ENCODE measurements at regions not wholly inside any gene's neighbourhood (a gene's known extent, or its start where the extent isn't known, plus 50 kb on each side); places are given as distances from the start of the nearest gene placed in this dataset.
"Not testable (repeated sequence)": the region's sequence is repeated elsewhere in the genome, so short reads cannot be mapped to it uniquely, and the experiment has no call there.

DNA sequence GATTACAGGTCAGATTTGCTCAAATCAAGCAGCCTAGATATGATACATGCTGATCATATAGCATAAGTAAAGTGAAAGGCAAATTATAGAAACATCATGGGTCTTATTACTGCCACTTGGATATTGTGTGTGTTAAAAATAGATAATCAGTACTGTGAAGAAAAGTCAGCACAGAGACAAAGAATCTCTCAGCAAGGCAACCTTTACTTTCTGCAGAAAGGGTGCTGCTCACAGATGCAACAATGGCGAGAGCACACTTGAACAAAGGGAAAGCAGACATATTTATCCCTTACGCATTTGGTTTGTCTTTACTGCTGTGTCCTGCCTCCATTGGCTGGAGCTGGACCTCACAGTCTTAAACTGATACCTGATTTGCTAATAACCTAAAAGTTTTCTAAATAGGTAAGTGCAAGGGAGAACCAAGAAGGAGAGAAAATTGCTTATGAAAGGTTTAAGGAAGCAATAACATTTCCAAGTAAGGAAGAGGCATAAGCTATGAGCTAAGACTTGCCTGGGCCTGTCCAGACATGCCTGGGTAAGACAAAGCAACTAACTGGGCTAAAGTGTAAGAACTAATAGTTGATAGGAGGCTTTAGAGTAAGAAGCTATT is 1310.8 kb upstream of the LRRTM3 start:
- DNase-seq (ENCODE audit: low read depth in 2 of 2): no peak

DNA sequence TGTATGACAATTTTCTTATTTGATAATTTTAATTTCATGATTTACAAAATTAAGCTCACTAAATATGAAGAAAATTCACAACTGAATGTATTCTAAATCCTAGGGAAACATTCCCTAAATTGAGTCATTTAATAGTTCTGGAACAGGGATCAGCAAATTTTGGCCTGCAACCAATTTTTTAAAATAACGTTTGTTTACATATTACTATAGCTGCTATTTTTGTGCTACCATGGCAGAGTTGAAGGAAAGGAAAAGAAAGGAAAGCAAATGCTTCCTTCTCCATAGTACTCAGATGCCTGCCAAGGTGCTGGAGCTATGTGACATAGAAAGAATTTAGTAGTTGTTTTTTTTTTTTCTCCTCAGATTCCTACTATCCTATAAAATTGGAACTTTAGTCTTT is 1307.7 kb upstream of the LRRTM3 start:
- DNase-seq (ENCODE audit: low read depth in 2 of 2): no peak

DNA sequence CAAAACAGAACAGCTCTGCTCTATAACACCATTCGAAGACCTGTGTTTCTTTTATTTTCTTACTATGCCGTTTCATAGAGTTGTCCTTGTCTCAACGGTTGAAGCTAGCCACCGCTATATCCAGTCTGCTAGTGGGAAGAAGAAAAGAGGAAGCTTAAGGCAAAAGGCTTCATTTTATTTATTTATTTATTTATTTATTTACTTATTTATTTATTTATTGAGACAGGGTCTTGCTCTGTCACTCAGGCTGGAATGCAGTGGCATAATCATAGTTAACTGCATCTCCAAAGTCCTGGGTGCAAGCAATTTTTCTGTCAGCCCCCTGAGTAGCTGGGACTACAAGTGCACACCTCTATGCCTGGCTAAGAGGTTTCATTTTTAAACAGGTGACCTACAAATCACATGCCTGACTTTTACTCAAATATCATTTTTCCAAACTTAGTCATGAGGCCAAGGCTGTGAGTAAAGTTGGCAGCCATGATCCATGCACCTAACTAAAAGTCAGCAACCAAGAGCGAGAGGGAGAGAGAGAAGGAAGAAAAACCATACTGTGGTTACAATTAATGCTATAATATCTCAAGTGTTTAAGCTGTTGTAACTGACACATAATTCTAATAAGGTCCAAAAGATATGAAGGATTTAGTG is 1305.3 kb upstream of the LRRTM3 start:
- DNase-seq (ENCODE audit: low read depth in 2 of 2): no peak

DNA sequence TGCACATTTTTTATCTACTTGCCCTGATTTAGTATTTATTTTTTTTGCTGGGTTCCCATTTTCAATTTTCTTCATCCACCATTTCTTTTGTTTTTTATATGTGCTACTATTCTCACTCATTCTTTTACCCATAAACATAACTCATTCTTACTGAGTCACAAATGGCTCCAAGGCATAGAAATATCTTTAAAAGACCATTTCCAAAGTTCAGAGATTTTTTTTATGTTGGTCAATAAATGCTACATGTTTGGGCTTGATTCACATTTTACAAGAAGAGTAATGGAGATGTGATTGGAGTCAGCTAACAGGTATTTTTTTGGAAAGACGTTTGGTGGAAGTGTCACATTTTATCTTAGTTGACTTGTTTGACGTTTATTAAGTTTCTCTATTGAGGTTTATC is 1303.2 kb upstream of the LRRTM3 start:
- DNase-seq (ENCODE audit: low read depth in 2 of 2): no peak

DNA sequence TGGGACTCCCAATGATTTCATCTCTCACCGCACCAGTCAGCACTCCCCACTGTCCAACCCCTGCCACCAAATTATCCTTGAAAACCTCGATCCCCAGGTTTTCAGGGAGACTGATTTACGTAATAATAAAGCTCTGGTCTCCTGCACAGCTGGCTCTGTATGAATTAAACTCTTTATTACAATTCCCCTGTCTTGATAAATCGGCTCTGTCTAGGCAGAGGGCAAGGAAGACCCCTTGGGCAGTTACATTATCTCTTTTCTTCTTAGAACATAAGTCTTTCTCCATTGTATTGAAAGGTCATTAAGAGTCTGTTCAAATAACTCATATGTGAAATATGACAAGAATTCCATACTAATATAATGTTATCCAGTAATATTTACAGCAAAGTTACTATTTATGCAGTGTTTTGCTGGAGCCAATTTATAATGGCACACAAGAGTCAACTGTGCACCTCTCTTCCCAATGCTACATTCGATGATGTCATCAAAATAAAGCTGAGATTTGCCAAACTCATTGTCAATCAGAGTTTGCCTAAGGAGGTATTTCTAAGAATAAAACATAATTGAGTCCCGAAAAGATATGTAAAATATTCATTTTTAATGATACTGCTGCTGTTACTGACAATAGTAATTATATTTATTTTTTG is 1297.2 kb upstream of the LRRTM3 start:
- DNase-seq (ENCODE audit: low read depth in 2 of 2): no peak

DNA sequence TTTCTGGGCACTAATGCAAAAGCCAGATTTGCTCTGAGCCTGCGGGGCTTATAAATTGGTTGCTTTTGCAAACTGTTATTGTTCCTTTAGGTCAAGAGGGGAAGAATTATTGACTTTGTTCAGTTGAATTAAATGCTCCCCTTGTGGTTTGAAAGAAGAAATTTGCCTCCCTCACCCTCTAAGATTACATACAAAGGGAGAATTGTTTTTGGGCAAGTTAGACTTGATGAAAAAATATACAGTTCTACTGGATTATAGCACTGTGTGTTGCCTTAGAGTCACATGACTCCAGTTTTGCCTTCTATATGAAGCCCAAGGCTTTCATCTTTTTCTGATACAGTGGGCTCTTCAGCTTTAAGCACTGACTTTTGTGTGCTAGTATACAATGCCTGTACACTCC is 1265.8 kb upstream of the LRRTM3 start:
- no peak for DNase-seq (ENCODE audit: low read depth in 2 of 2)

DNA sequence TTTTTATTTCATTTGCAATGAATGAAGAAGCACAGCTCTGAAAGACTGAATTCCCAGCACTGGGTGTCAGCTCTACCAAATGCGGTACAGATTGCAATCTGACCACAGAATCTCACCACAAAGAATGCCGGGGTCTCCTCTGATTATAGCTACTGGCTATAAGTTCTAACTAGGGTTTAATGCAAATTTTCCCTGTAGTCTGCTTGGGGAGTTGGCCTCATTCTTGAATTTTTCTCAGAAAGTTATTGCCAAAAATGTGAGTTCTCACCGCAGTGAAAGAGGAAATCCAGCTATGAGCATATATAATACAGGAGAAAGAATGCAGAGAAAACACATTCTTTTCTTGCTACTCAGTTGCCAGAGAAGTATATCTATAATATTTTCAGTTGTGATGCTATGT is 1255.7 kb upstream of the LRRTM3 start:
- peak; percentile 95 to 97 for DNase-seq (ENCODE audit: low read depth in 2 of 2)

DNA sequence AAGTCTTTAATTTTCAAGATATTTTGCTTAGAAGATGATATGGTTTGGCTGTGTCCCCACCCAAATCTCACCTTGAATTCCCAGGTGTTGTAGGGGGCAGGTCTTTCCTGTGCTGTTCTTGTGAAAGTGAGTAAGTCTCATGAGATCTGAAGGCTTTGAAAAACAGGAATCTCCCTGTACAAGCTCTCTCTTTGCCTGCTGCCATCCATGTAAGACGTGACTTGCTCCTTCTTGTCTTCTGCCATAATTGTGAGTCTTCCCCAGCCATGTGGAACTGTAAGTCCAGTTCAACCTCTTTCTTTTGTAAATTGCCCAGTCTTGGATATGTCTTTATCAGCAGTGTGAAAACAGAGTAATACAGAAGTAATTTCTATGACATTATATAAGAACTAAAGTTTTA is 1255.2 kb upstream of the LRRTM3 start:
- DNase-seq (ENCODE audit: low read depth in 2 of 2): not testable (repeated sequence)

DNA sequence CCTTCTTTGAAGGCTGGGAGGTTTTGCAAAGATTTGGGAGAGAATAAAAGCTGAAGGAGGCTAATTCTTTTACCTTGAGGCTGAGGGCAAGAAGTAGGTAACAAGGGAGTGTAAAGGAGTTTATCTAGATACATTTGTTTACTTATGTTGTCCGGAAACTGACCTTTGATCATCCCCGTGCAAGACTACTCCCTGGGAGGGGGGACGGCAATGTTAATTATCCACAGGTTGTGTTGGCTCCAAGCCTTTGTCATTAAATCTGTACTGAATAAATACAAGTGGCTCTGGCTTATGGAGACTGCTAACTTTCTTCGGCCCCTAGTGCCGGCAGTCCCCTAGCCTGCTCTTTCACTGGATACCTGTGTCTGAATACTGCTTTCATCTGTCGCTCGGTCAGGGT is 1250.6 kb upstream of the LRRTM3 start:
- DNase-seq (ENCODE audit: low read depth in 2 of 2): no peak

DNA sequence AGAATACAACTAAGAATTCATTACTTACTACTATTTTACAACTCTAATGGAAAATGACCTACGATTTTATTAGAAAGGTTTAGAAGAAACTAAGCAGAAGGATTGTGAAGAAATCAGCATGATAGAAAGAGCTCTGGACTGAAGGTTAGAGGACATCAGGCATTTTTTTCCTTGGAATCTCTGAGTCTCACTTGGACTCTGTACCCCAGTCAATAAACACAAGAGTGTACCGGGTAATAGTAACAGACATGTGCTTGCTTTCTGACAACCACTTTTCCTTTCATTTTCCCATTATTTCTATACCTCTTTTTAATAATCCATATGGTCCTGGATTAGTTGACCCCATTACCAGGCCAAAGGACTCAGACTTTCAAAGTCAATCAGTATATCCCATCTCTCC is 1240.9 kb upstream of the LRRTM3 start:
- DNase-seq (ENCODE audit: low read depth in 2 of 2): no peak

DNA sequence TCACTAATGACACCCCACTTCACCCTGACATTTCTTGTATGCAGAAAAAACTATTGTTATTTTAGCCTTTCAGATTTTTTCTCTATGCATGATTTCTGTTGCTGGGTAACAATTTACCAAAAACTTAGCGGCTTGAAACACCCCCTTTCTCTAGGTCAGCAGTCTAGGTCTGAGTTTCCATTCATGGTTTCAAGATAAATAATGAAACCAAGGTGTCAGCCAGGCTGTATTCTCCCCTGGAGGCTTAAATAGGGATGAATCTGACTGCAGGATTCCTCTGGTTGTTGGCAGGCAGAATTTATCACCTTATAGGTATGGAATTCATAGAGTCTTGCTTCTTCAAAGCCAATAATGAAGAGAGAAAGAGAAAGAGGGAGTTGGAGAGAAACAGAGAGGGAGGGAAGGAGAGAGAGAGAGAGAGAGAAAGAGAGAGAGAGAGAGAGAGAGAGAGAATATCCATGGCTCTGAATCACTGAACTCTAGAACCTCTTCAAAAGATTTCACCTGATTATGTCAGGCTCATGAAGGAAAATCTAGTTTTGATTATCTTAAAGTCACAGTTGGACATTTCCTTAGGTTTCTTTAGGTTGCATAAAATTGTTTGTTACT is 1224.6 kb upstream of the LRRTM3 start:
- no peak for DNase-seq (ENCODE audit: low read depth in 2 of 2)

DNA sequence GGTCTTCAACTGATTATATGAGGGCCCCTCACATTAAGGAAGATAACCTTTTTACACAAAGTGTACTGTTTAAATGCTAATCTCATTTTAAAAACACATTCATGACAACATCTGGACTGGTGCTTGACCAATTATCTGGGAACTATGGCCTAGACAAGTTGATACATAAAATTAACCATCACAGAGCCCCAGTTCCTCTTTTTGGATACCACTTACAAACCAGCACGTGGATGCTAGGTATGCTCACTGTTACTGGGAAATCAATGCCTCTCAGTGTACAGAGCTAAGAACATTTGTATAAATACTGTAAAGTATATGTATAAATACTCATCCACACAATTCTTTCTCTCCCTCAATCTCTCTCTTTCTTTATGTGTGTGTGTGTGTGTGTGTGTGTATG is 1217.8 kb upstream of the LRRTM3 start:
- DNase-seq (ENCODE audit: low read depth in 2 of 2): no peak

DNA sequence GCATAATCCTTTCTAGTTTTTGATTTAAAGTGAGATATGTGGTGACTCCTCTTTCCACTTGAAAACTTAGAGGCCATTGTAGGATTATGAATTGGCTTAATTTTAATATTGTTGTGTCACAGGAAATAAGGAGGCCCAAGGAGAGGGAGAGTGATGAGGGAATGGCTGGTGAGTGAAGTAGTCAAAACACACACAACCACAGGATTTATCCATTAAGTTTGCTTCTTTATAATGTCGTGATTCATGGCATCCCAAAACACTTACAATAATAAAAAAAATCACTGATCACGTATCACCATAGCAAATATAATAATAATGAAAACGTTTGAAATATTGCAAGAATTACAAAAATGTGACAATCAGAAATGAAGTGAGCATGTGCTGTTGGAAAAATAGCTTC is 1215.5 kb upstream of the LRRTM3 start:
- DNase-seq (ENCODE audit: low read depth in 2 of 2): no peak

DNA sequence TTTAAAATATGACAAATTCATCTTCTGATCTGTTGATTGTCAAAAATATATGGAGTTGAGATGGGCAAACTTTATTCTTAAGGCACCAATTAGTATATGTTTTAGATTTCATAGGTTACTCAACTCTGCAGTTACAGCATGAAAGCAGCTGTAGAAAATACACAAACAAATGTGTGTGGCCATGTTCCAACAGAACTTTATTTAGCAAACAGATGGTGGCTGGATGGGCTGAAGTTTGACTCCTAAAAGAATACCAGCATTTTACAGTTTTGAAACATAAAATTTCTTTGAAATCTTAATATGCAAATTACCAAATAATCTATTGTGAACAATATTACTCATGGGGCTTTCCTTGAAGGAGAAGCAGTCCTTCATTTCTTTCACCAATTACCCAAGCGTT is 1206.0 kb upstream of the LRRTM3 start:
- DNase-seq (ENCODE audit: low read depth in 2 of 2): no peak

DNA sequence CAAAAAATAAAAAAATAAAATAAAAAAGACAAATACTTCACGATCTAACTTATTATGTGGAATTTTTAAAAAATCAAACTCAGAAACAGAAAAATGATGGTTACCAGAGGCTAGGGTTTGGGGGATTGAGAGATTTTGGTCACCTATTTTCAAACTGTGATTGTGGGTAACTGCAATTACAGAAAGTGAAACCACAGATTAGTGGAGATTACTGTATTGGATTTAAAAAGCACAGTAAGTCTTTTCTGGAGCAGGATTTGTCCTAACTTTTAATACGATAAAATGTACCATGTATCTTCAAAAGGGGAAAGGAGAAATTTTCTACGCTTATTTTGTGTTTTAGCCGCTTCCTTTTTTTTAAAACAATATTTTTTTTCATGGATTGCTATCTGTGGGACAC is 1204.9 kb upstream of the LRRTM3 start:
- no peak for DNase-seq (ENCODE audit: low read depth in 2 of 2)

DNA sequence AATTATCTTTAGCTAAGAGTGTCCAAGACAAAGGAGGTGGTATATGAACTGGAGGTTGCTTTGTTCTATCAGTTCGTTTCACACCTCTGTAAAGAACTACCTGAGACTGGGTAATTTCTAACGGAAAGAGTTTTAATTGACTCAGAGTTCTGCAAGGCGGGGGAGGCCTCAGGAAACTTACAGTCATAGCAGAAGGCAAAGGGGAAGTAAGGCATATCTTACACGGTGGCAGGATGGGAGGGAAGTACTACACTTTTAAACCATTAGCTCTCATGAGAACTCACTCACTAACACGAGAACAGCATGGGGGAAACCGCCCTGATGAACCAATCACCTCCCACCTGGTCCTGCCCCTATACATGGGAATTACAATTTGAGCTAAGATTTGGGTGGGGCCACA is 1202.3 kb upstream of the LRRTM3 start:
- no peak for DNase-seq (ENCODE audit: low read depth in 2 of 2)

DNA sequence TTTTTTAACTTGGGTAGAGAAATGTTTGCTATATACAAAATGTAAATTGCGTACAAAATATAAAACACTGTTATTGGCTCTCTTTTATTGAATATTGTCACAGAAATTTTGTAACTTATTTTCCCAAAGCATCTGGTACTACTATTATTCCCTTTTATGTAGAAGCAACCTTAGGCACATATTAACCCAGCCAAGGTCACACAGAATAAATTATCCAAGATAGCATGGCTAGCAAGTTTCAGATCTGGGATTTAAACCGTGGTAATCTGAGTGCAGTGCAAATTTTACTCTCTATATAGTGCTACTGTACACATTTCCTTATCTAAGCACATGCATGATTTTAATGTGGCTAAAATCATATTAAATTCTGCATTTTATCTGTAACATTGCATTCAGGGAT is 1190.5 kb upstream of the LRRTM3 start:
- DNase-seq (ENCODE audit: low read depth in 2 of 2): no peak

DNA sequence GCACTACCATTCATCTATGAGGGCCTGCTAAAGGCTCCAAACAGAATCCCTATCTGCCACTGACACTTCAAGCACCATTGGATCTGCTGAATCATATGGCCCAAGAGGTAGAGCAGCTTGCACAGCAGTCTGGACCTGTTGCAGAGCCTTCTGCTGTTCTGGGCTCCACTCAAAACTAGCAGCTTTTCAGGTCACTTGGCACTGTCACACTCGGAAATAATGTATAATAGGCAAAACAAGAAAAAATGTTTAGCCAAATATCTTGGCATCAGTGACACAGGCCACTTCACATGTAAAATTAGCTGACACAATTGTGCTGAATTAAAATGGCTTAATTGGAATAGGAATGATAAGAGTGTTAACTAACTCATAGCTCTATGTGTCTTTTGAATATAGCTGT is 1182.9 kb upstream of the LRRTM3 start:
- DNase-seq (ENCODE audit: low read depth in 2 of 2): no peak

DNA sequence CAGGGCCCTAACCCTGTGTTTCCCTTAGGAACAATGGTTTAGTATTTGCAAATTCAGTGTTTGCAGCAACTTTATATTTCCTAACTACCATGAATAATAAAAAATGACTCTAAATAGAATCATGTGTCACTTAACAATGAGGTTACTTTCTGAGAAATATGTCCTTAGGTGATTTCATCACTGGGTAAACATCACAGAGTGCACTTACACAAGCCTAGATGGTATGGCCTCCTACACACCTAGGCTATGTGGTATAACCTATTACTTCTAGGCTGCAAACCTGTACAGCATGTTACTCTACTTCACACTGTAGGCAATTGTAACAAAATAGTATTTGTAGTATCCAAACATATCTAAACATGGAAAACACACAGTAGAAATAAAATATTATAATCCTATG is 1174.6 kb upstream of the LRRTM3 start:
- DNase-seq (ENCODE audit: low read depth in 2 of 2): no peak

DNA sequence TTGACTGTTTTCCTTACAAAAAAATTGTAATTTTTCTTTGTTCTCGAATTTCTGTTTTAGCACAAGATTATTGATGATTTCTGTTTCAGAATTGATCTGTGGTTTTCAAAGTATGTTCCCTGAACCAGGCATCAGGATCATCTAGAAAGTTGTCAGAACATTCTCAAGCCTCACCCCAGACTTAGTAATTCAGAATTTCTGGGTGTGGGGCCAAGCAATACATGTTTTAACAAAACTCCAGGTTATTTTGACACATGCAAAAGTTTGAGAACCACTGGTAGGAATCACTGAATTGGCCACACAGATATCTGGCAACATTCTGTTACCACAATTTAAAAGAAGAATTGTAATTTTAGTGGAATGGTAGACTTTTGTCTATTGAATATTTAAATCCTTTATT is 1173.9 kb upstream of the LRRTM3 start:
- no peak for DNase-seq (ENCODE audit: low read depth in 2 of 2)

DNA sequence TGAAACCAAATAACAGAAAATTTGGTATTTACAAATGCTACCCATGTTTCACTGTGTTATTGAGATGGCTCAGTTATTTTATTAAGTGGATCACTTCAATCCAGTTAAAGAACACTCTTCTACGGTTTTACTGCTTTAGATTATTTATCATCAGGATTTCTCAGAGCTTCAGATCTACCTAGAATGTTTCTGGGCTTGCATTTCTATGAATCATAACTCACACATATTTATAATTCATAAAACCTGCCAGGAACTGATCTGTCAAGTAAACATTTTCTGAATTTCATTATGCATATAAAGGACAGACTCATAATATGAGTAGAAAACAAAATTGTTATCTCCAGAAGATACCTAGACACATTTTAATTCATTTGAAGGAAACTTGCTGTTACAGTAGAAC is 1172.3 kb upstream of the LRRTM3 start:
- no peak for DNase-seq (ENCODE audit: low read depth in 2 of 2)

DNA sequence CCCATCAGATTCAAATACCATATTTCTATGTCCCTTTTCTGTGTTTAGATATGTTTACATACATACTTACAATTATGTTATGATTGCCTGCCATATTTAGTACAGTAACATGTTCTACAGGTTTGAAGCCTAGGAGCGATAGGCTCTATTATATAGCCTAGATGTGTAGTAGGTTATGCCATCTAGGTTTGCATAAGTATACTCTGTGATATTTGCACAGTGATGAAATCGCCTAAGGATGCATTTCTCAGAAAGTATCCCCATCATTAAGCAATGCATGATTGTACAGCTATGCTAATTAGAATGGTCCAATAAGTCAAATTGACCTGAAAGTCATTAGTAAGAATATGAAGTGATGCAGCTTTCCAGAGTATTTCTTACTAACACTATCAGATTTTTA is 1171.7 kb upstream of the LRRTM3 start:
- DNase-seq (ENCODE audit: low read depth in 2 of 2): no peak

DNA sequence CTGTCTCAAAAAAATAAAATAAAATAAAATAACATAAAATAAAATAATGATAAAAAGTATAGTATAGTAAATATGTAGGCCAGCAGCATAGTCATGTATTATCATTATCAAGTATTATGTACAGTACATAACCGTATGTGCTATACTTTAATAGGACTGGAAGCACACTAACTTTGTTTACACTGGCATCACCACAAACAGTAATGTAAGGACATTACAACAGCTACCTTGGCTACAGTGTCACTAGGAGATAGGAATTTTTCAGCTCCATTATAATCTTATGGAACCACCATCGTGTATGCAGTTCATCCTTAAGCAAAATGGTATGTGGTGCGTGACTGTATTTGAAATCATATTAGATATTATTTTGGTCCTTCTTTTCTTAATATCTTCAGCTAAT is 1163.5 kb upstream of the LRRTM3 start:
- DNase-seq (ENCODE audit: low read depth in 2 of 2): no peak
